ENCODE measurements at regions not wholly inside any gene's neighbourhood (a gene's known extent, or its start where the extent isn't known, plus 50 kb on each side); places are given as distances from the start of the nearest gene placed in this dataset.

DNA sequence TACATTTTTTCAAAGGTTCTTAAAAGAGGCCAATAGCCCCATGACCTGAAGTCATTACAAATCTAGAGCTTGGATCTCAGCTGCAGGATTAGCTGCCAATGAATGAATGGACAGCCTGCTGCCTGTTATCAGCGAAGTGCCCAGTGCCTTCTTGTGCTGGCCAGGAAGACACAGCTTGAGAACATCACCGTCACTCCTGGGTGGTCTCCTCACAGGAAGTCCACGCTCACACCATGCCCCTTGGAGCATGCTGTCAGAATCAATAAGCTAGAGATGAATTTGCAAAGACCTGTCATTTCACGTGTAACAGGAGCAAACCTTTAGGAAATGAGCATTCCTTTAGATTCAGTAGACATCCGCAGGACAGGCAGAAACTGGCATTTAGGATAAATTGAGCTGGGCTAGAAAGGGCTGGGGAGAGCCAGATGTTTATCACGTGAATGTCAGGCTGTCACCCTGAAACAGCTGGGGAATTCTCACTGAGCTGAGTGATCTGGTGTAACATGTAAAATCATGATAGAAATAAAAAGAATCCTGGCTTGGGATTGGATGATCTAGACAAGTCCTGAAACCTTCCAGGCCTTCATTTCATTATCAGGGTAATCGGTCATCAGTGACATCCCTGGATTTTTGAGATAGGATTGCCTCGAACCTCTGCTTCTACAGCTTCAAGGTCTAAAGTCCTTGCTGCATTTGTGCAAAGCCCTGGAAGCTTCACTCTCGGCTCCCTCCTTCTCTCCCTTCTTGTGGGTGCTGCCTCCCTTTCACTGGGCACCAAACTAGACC lies 49.9 kb upstream of the MEDAG start:
- Histone ChIP-seq H3K27ac (no peak overlapping the region), H3K27me3 (no peaks in the 10 kb centered on the region), H3K9me3 (no peaks in the 10 kb centered on the region), H3K4me1 (ENCODE audit: insufficient read depth) (no peaks in the 10 kb centered on the region), H3K36me3 (no peaks in the 10 kb centered on the region), H3K4me3 (no peak overlapping the region)
- WGBS, 3 donors = 72 to 75% (median 74%) methylated on average over 9 of the region's 9 CpGs
- no peak for TF ChIP-seq EP300 (IDR thresholded peaks at IDR 0.05)
- TF ChIP-seq, protein P1, sequence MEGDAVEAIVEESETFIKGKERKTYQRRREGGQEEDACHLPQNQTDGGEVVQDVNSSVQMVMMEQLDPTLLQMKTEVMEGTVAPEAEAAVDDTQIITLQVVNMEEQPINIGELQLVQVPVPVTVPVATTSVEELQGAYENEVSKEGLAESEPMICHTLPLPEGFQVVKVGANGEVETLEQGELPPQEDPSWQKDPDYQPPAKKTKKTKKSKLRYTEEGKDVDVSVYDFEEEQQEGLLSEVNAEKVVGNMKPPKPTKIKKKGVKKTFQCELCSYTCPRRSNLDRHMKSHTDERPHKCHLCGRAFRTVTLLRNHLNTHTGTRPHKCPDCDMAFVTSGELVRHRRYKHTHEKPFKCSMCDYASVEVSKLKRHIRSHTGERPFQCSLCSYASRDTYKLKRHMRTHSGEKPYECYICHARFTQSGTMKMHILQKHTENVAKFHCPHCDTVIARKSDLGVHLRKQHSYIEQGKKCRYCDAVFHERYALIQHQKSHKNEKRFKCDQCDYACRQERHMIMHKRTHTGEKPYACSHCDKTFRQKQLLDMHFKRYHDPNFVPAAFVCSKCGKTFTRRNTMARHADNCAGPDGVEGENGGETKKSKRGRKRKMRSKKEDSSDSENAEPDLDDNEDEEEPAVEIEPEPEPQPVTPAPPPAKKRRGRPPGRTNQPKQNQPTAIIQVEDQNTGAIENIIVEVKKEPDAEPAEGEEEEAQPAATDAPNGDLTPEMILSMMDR (IDR thresholded peaks at IDR 0.05) = no peak
- no peak for TF ChIP-seq POLR2A (IDR thresholded peaks at IDR 0.05)
- intact Hi-C loops (cut with DNase I) = no loop called here
- no peak for DNase-seq
